ENCODE measurements at regions not wholly inside any gene's neighbourhood (a gene's known extent, or its start where the extent isn't known, plus 50 kb on each side); places are given as distances from the start of the nearest gene placed in this dataset.
"Not testable (repeated sequence)": the region's sequence is repeated elsewhere in the genome, so short reads cannot be mapped to it uniquely, and the experiment has no call there.

DNA sequence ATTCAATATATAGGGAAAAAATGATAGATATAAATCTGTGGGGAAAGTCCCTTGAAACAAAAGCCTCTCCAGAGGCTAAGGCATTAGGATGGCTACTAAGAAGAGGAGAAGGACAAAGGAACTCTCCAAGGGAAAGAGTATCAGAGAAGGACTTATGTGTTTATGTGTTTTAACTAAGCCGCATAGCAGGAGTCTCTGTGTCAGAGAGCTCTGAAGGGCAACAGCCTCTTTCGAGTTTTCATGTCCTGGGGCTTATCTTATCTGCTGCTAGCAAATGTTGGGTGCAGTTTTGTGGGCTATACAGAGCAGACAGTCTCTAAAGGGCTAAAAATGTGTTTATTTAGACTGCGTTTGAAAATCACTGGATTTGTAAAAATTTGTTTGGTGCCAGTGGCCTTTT lies 1145.6 kb upstream of the DIAPH2 start:
- in situ Hi-C loops (cut with HindIII; ENCODE audit: extremely low pct_ligation_motif_present, low pct_unique_long_range_greater_than_20kb) (no loop called here), intact Hi-C loops (cut with micrococcal nuclease; ENCODE audit: unreplicated experiment) (no loop called here)
- ATAC-seq = no peak
- 0% methylated on average over 2 of the region's 3 CpGs for WGBS (ENCODE audit: low lambda C conversion rate)
- BruUV-seq (replicated peaks) = no TSS peak
- H2AFZ ChIP-seq (ENCODE audit: low read length) = no peak overlapping the region
- no peak for FAIRE-seq
- no peaks in the 10 kb centered on the region for H4K20me1 ChIP-seq (ENCODE audit: insufficient read depth, low read length)
- no peaks in the 10 kb centered on the region for H3K36me3 ChIP-seq (replicated peaks in 1 of 2; ENCODE audit: control insufficient read depth in 1 of 2, insufficient read depth in 2 of 2, low read length in 2 of 2)
- CTCF ChIA-PET (ENCODE audit: low intra/inter-chr PET ratio, low total read pairs) = no interaction called here
- no peak for DNase-seq (ENCODE audit: low spot score)
- H3K4me2 ChIP-seq (ENCODE audit: low read depth, low read length) = no peak overlapping the region
- H3K79me2 ChIP-seq (ENCODE audit: insufficient read depth, low read length) = no peaks in the 10 kb centered on the region
- no peak overlapping the region for H3K9ac ChIP-seq (ENCODE audit: insufficient read depth, low read depth, low read length)
- no peaks in the 10 kb centered on the region for H3K9me3 ChIP-seq (ENCODE audit: low read length)
- no peaks in the 10 kb centered on the region for H3K4me1 ChIP-seq (ENCODE audit: insufficient read depth, low read length)
- H3K4me3 ChIP-seq (replicated peaks in 1 of 3; ENCODE audit: insufficient read depth in 1 of 3, low read depth in 2 of 3, low read length in 3 of 3) = no peak overlapping the region
- H3K27me3 ChIP-seq (ENCODE audit: control insufficient read depth in 1 of 2, insufficient read depth in 2 of 2, low read length in 2 of 2) = no peaks in the 10 kb centered on the region
- no peak overlapping the region for H3K27ac ChIP-seq (ENCODE audit: extremely low read length, insufficient read depth, low read length)
- POLR2A ChIA-PET = no interaction called here
- TF ChIP-seq ZNF761 (CRISPR knock-in tag; conservative IDR thresholded peaks at IDR 0.05) (no peak), ZNF160 (CRISPR knock-in tag; IDR thresholded peaks at IDR 0.05) (no peak), HNF4A (CRISPR knock-in tag; IDR thresholded peaks at IDR 0.05) (no peak)

DNA sequence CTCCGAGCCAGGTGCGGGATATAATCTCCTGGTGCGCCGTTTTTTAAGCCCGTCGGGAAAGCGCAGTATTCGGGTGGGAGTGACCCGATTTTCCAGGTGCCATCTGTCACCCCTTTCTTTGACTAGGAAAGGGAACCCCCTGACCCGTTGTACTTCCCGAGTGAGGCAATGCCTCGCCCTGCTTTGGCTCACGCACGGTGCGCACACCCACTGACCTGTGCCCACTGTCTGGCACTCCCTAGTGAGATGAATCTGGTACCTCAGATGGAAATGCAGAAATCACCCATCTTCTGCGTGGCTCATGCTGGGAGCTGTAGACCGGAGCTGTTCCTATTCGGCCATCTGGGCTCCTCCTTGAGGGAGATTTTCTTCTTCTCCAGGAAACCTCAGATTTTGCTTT lies 1135.1 kb upstream of the DIAPH2 start:
- H3K27me3 ChIP-seq (ENCODE audit: control insufficient read depth in 1 of 2, insufficient read depth in 2 of 2, low read length in 2 of 2); H4K20me1 ChIP-seq (ENCODE audit: insufficient read depth, low read length); in situ Hi-C loops (cut with HindIII; ENCODE audit: extremely low pct_ligation_motif_present, low pct_unique_long_range_greater_than_20kb); H3K36me3 ChIP-seq (replicated peaks in 1 of 2; ENCODE audit: control insufficient read depth in 1 of 2, insufficient read depth in 2 of 2, low read length in 2 of 2); BruUV-seq (replicated peaks); DNase-seq (ENCODE audit: low spot score); H2AFZ ChIP-seq (ENCODE audit: low read length); FAIRE-seq; H3K27ac ChIP-seq (ENCODE audit: extremely low read length, insufficient read depth, low read length); CTCF ChIA-PET (ENCODE audit: low intra/inter-chr PET ratio, low total read pairs); H3K4me3 ChIP-seq (replicated peaks in 1 of 3; ENCODE audit: insufficient read depth in 1 of 3, low read depth in 2 of 3, low read length in 3 of 3); H3K4me1 ChIP-seq (ENCODE audit: insufficient read depth, low read length); POLR2A ChIA-PET; H3K4me2 ChIP-seq (ENCODE audit: low read depth, low read length); H3K9ac ChIP-seq (ENCODE audit: insufficient read depth, low read depth, low read length); H3K9me3 ChIP-seq (ENCODE audit: low read length); ATAC-seq; H3K79me2 ChIP-seq (ENCODE audit: insufficient read depth, low read length); intact Hi-C loops (cut with micrococcal nuclease; ENCODE audit: unreplicated experiment): not testable (repeated sequence)
- 7% methylated on average over 3 of the region's 18 CpGs for WGBS (ENCODE audit: low lambda C conversion rate)

DNA sequence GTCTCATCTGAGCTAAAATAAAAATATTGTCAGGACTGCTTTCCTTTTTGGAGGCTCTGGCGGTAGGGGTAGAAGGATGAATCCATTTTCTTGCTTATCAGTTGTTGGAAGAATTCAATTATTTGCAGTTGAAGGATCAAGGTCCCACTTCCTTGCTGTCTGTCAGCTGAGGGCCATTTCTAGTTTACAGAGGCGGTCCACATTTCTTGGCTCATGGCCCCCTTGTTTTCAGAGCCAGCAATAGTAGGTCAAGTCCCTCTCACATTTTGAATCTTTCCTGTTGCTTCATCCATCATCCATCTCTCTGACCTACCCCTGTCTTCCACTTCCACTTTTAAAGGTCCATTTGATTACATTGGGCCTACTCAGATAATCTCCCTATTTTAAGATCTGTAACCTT lies 1099.3 kb upstream of the DIAPH2 start:
- Histone ChIP-seq H3K79me2 (ENCODE audit: insufficient read depth, low read length) (no peaks in the 10 kb centered on the region), H3K27me3 (ENCODE audit: control insufficient read depth in 1 of 2, insufficient read depth in 2 of 2, low read length in 2 of 2) (no peaks in the 10 kb centered on the region), H3K9me3 (ENCODE audit: low read length) (no peaks in the 10 kb centered on the region), H3K4me3 (replicated peaks in 1 of 3; ENCODE audit: insufficient read depth in 1 of 3, low read depth in 2 of 3, low read length in 3 of 3) (no peak overlapping the region), H3K4me2 (ENCODE audit: low read depth, low read length) (no peak overlapping the region), H3K36me3 (replicated peaks in 1 of 2; ENCODE audit: control insufficient read depth in 1 of 2, insufficient read depth in 2 of 2, low read length in 2 of 2) (no peaks in the 10 kb centered on the region), H3K9ac (ENCODE audit: insufficient read depth, low read depth, low read length) (no peak overlapping the region), H3K27ac (ENCODE audit: extremely low read length, insufficient read depth, low read length) (no peak overlapping the region), H2AFZ (ENCODE audit: low read length) (no peak overlapping the region), H4K20me1 (ENCODE audit: insufficient read depth, low read length) (no peaks in the 10 kb centered on the region), H3K4me1 (ENCODE audit: insufficient read depth, low read length) (no peaks in the 10 kb centered on the region)
- no peak for DNase-seq (ENCODE audit: low spot score)
- POLR2A ChIA-PET = no interaction called here
- no peak for ATAC-seq
- in situ Hi-C loops (cut with HindIII; ENCODE audit: extremely low pct_ligation_motif_present, low pct_unique_long_range_greater_than_20kb) = no loop called here
- no TSS peak for BruUV-seq (replicated peaks)
- intact Hi-C loops (cut with micrococcal nuclease; ENCODE audit: unreplicated experiment) = no loop called here
- CTCF ChIA-PET (ENCODE audit: low intra/inter-chr PET ratio, low total read pairs) = no interaction called here
- FAIRE-seq = no peak
- WGBS (ENCODE audit: low lambda C conversion rate) = 7% methylated on average over 2 of the region's 2 CpGs
- TF ChIP-seq, protein P1, sequence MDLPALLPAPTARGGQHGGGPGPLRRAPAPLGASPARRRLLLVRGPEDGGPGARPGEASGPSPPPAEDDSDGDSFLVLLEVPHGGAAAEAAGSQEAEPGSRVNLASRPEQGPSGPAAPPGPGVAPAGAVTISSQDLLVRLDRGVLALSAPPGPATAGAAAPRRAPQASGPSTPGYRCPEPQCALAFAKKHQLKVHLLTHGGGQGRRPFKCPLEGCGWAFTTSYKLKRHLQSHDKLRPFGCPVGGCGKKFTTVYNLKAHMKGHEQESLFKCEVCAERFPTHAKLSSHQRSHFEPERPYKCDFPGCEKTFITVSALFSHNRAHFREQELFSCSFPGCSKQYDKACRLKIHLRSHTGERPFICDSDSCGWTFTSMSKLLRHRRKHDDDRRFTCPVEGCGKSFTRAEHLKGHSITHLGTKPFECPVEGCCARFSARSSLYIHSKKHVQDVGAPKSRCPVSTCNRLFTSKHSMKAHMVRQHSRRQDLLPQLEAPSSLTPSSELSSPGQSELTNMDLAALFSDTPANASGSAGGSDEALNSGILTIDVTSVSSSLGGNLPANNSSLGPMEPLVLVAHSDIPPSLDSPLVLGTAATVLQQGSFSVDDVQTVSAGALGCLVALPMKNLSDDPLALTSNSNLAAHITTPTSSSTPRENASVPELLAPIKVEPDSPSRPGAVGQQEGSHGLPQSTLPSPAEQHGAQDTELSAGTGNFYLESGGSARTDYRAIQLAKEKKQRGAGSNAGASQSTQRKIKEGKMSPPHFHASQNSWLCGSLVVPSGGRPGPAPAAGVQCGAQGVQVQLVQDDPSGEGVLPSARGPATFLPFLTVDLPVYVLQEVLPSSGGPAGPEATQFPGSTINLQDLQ (CRISPR knock-in tag; IDR thresholded peaks at IDR 0.05) = no peak
- no peak for TF ChIP-seq ZNF256 (CRISPR knock-in tag; conservative IDR thresholded peaks at IDR 0.05)
- no peak for TF ChIP-seq ZNF83 (CRISPR knock-in tag; IDR thresholded peaks at IDR 0.05; ENCODE audit: borderline replicate concordance)
- TF ChIP-seq, protein P2, sequence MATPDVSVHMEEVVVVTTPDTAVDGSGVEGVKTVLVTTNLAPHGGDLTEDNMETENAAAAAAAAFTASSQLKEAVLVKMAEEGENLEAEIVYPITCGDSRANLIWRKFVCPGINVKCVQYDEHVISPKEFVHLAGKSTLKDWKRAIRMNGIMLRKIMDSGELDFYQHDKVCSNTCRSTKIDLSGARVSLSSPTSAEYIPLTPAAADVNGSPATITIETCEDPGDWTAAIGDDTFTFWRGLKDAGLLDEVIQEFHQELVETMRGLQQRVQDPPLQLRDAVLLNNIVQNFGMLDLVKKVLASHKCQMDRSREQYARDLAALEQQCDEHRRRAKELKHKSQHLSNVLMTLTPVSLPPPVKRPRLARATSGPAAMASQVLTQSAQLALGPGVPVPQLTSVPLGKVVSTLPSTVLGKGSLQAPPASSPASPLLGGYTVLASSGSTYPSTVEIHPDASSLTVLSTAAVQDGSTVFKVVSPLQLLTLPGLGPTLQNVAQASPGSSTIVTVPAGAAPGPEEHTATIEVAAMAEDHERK (CRISPR knock-in tag; IDR thresholded peaks at IDR 0.05; ENCODE audit: low read depth) = no peak
- TF ChIP-seq, protein P3, sequence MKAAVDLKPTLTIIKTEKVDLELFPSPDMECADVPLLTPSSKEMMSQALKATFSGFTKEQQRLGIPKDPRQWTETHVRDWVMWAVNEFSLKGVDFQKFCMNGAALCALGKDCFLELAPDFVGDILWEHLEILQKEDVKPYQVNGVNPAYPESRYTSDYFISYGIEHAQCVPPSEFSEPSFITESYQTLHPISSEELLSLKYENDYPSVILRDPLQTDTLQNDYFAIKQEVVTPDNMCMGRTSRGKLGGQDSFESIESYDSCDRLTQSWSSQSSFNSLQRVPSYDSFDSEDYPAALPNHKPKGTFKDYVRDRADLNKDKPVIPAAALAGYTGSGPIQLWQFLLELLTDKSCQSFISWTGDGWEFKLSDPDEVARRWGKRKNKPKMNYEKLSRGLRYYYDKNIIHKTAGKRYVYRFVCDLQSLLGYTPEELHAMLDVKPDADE (CRISPR knock-in tag; IDR thresholded peaks at IDR 0.05) = no peak

Data from HepG2 (cell line).